IPS-NIHi7 (cell line): ENCODE measurements at regions not wholly inside any gene's neighbourhood (a gene's known extent, or its start where the extent isn't known, plus 50 kb on each side); places are given as distances from the start of the nearest gene placed in this dataset.

Experiments used
- DNase-seq: peaks from one replicate; pipeline ENCODE4 v3.0.0; 2012; ENCODE audit warnings: mixed read lengths; ENCODE audit errors: extremely low spot score

- no peak for DNase-seq
These were observed 170.1 kb downstream of the ICE1 start for GRCh38 chr5:5592541-5592940.

DNA sequence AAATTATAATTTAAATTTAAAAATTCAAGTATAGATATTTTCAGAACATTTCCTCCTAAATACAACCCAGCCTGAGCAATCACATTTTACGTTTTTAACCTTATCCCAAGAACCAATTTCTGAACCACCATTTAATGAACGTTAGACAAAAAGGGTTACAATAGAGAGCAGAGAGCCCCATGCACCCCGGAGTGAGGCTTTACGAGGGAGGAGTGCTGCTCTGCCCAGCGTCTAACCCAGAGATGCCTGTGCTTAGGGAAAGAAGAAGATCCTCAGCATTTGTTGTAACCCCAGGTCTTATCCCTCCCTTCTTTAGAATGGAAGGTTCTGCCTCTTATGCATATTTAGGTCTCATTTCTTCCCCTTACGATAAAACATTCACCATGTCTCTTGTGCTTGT lies 169.1 kb downstream of the ICE1 start:
- no peak for DNase-seq

- no peak for DNase-seq
These were observed 167.4 kb downstream of the ICE1 start for GRCh38 chr5:5589857-5590256.

DNA sequence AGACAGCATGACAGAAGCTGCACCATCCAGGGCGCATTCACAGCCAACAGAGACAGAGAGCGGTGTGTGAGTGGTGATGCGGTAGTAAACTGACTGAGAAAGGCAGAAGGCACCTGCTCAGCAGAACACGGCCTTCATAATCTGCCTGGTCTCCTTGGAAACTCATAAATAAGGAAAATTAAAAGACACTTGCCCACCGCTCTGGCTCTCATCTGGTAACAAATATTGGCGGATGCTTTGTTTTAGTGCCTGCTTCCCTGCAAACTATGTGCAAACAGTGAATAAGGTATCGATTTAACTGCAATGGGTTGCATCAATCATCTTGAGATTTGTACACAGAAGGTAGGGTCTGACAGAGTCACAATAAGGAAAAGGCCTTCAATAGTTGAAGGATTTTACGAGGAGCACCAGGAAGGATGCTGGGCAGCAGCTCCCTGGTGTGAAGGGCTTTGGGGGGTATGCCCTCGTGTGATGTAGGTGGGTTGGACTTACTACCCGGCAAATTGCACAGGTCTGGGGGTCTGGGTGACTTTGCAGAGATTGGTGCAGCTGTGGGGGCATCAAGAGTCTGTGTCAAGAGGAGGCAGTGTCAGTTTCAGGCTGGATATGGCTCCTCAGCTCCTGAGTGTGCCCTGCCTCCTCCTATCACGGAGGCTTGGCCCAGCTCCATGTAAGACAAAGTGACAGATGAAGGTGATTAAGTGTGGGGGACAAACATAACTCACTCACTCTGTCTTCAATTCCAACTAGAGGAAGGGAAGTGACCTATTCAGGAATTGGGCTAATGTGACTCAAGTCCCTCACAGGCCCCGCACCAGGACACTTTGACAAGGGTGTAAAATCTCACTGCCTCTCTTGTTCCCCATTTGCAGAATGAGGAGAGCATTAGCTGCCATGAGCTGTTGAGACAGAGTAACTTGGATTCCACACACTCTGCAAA lies 166.7 kb downstream of the ICE1 start:
- DNase-seq = no peak

GRCh38 chr5:5588386-5588785 lies 165.9 kb downstream of the ICE1 start:
- DNase-seq = no peak

DNA sequence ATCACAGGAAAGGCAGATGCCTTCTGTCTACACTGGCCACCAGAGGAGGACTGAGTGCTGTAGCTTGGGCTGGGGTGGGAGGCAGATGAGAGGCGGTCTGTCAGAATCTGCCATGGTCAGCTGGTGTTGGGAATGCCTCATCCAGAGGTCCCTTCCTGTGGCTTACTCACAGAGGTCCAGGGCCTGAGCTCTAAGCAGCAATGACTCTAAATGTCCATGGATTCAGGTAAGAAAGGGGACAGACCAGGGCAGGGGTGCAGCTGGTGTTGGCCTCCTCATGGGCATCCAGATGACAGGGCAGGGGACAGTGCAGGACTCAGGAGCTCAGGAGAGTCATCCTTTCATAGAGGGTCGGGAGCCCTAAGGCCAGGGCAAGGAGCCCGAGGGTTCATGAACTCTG lies 165.0 kb downstream of the ICE1 start:
- no peak for DNase-seq

DNA sequence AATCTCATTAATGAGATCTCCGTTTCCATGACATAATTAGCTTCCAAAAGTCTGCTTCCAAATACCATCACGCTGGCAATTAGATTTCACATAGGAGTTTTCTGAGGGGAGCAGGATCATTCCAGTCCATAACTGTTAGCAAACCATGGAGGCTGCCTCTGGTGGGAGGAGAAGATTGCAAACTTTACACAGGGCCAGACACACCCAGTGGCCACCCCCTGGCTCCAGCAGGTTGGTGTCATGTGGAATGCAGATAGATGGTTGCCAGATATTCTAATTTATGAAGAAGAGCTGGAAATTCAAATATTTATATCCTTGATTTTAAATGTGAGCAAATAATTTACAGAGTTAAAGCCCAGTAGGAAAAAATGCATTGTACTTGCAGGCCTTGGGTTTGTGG lies 164.2 kb downstream of the ICE1 start:
- DNase-seq = no peak

- DNase-seq = no peak
These were observed 163.4 kb downstream of the ICE1 start for GRCh38 chr5:5585751-5586341.

DNA sequence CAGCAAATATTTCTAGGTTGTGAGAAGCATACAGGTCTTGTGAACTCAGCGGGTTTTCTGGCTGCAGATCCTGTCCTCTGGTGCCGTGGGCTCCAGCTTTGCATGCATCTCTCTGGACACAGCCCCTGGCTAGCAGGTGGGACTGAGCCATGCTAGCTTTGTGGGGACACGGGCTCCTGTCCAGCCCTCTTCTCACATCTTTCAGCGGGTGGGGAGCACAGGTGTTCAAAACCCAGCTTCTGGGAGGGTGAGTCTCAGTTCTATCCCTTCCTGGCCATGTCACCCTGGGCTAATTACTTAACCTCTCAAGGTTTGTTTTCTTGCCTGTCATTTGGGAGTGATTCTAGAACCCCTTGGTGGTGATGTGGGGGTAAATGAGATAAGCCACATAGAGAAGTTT lies 162.3 kb downstream of the ICE1 start:
- no peak for DNase-seq

GRCh38 chr5:5584236-5584745 lies 161.8 kb downstream of the ICE1 start:
- no peak for DNase-seq

DNA sequence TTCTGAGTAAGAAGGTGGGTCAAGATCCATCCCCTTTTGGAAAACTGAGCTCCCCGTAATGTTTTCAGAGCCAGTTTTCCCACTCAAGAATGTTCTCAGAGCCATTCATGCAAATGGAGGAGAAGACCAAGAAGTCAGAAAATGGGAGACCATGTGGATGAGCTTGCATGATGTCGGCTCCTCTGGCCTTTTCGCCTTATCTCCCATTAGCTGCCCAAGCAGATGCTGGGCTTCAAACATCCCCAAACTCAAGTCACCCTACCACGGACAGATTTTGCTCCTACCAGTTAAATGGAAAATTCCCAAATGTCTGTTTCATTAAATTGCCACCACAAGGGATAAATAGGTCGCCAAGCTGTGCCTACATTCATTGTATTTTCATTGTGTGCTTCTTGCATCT lies 161.4 kb downstream of the ICE1 start:
- no peak for DNase-seq

DNA sequence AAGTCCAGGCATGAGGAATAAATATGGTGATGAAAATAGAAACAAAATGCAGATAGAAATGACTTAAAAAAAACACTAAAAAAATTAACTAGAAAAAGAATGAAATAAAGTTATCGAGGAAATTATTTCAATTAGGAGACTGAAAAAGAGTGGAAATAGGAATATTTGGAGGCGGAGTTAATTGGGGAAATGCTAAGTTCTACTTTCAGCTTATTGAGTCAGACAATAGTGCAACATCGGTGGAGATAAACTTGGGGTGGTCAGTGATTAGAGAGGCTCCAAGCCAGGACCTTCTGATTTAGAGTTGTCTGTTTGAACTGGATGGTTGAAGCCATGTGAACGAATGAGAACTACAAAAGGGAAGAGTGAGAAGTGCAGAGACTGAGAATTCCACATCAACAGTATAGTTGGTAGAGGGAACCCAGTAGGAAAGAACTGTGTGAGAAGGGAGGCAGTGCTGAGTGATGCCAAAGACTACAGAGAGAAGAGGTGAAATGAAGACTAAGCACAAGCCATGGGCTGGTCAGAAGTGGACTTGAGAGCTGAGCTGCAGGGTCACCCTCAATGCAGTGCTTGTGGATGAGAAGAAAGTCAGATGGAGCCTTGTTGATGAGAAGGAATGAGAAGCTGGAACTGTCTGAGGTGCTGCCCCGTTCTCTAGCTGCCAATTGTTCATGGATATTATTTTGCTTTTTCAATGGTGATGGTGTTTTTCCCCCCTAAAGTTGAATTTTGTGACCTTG lies 160.7 kb downstream of the ICE1 start:
- no peak for DNase-seq

DNA sequence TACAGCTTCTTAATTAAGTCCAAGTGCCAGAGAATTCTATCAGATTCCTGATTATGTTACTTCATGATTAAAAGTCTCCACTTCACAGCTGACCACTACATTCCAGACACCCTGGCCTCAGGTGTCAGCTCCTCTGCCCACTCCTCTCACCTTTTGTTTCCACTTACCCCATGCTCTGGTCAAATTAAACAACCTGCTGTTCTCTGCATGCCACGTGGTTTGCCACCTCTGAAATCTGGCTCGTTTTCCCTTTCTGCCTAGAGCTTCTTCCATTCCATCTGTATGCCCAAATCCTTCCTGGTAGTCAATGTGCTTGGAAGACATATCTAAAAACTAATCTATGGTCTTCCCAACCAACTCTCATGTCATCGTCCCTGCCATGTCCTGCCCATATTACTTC lies 158.6 kb downstream of the ICE1 start:
- DNase-seq = no peak

DNA sequence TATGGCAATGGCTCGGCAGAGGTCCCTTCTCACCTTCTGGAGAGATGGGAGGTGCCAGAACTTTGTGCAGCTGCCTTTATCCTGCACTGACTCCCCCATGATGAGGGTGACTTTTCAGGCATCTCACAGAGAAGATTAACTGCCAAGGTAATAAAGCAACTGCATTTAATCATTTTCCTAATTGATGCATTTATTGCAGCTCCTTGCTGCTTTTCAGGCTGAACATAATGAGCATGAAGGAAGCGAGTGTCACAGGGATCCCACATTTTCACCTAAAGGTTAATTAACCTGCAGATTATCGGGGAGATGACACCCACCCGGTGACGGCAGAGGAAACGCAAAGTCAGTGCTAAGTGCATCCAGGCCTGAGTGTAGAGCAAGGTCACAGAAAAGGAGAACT lies 154.3 kb downstream of the ICE1 start:
- DNase-seq = no peak

DNA sequence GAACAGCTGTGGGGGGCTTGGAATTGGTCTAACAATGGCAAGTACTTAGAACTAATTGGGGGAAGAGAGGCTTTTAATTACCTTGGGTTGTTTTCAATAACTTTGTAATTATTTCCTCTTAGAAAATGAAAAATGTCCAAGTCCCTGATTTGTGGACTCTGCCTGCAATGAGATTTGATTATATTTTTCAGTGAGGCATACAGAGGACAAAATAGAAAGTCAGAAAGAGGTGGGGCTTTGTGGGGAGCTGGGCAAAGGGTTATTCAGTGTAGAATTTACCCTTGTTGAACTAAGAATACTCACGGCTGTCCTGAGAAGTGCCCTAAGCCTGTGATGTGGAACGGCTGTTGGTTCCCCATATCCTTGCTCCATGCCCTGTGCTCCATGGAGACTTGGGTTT lies 153.0 kb downstream of the ICE1 start:
- DNase-seq = no peak

DNA sequence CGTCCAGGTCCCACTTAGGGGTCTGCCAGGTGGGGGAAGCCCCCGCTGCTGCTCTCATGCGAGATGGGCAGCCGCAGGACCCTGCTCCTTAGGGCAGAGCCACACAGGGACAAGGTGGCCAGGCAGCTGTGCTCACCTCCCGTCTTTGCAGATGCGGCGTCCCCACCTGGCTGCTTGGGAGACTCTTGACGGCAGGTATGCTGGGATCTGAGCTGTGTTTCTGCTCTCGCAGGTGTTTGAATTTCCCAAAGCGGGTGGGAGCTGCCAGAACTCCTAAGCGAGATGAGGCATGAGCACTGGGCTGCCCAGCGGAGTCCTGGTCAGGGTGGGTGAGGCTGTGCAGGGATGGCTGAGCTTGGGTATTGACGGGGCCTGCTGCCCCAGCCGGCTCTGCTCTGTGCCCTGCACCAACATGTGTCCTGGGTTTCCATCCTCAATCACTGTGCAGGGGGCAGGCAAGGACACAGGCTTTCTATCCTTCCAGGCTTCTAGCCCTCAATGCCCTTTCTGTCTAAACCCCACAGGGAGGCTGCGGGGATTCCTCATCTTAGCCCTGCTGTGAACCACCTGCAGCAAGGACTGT lies 151.4 kb downstream of the ICE1 start:
- no peak for DNase-seq

DNA sequence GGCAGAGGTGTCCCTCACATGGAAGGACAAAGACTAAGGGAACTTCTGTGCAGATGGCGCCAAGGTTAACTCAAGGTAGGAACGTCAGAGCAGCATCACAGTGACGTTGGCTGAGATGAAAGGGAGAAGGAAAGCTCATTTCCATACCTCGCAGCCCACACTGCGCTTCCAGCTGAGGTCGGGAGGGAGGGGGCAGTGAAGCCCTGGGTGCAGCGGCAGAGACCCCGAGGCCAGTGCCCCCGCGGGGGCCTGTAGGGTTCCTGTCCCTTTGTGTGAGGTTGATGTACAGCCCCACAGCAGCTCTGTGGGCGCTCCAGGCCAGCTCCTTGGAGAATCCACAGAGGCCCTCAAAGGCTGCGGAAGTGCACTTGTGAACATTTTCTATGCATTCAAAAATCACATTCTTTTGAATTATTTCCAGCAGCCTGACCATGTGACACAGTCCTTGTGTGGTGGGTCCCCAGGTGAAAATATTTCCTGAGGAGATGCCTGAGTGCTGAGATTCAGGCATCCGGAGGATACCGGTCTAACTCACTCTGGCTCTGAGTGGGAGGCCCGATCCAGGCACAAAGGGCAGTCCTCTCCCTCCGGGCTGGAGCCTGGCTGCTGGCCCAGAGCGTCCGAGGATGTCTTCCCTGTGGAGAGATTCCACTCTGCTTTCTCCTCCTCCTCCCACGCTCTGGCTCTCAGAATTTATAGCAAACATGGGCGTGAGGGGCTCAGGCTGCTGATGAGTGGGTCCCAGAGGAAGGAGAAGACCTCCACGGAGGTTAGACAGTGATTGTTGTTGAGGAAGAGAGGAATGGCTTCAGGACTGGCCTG lies 150.7 kb downstream of the ICE1 start:
- DNase-seq = no peak

DNA sequence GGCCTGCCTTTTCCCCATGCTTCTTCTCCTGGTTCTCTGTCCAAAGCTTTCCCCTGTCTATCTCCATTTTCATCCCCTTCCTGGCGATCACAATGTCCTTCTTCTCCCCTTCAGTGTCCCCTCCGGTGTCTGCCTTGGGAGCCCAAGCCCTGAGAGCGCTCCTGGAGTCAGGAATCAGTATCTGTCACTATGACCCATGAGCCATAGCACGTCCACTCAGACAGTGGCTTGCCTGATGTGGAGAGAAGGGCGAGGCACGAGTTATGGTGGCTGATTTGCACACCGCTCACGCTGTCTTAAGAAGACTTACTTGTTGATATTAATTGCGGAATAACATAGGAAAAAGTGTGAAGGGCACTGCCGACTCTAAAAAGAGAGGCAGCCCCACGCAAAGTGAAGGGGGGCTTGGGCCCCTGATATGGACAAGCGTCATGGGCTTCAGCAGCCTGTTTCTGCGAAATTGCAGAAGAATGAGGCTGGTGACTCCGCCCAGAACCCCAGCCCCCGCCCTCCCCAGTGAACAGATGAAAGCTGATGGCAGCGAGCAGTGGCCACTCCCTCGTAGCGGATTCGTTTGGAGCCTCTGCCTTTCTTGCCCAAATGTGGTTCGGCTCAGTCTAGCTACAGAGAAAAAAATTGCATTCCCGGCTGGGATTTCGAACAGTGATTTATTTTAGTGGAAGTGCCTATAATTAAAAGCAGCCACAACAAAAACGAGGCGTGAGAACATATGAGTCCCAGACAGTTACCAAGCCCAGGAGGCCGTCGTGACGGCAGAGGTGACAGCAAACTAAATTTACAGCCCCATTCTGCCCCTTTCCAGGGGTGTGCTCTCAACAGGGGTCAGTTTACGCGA lies 149.8 kb downstream of the ICE1 start:
- DNase-seq = peak; percentile 50

GRCh38 chr5:5570646-5571045 lies 148.2 kb downstream of the ICE1 start:
- DNase-seq = no peak

- DNase-seq = no peak
These were observed 142.4 kb downstream of the ICE1 start for GRCh38 chr5:5564898-5565297.
